ENCODE measurements at regions not wholly inside any gene's neighbourhood (a gene's known extent, or its start where the extent isn't known, plus 50 kb on each side); places are given as distances from the start of the nearest gene placed in this dataset.

DNA sequence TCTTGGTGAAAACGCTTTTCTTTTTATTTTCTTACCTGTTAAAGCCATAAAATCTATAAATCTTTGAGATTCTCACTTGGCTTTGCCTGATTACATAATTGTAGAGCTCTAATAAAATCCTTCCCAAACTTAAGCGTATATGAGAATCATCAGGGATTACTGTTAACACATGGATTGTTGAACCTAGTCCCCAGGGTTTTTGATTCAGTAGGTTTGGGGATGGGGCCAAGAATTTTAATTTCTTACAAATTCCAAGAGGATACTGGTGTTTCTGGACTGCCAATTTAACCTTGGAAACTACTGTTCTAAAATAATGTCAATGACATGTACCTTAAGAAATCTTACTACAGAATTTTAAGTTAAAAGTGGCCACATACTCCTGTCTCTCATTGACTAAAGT lies 694.2 kb downstream of the BRINP3 start:
- Histone ChIP-seq H3K4me3 (no peak overlapping the region), H3K9ac (ENCODE audit: insufficient read depth in 1 of 2, low read length in 2 of 2) (no peak overlapping the region), H3K9me3 (ENCODE audit: control insufficient read depth in 4 of 4, insufficient read depth in 3 of 4, low read length in 3 of 4) (no peaks in the 10 kb centered on the region), H3K36me3 (ENCODE audit: control insufficient read depth in 4 of 4, insufficient read depth in 4 of 4, low read length in 4 of 4) (no peaks in the 10 kb centered on the region), H3K4me1 (ENCODE audit: control insufficient read depth in 5 of 5, insufficient read depth in 5 of 5, low read length in 5 of 5) (no peaks in the 10 kb centered on the region), H3K27me3 (ENCODE audit: control insufficient read depth in 3 of 3, insufficient read depth in 3 of 3, low read length in 2 of 3) (no peaks in the 10 kb centered on the region), H3K27ac (ENCODE audit: low read depth in 1 of 2, low read length in 1 of 2) (no peak overlapping the region)
- ATAC-seq (ENCODE audit: insufficient read depth, low FRiP score) (no peak), DNase-seq (no peak)
- TF ChIP-seq, protein P1, sequence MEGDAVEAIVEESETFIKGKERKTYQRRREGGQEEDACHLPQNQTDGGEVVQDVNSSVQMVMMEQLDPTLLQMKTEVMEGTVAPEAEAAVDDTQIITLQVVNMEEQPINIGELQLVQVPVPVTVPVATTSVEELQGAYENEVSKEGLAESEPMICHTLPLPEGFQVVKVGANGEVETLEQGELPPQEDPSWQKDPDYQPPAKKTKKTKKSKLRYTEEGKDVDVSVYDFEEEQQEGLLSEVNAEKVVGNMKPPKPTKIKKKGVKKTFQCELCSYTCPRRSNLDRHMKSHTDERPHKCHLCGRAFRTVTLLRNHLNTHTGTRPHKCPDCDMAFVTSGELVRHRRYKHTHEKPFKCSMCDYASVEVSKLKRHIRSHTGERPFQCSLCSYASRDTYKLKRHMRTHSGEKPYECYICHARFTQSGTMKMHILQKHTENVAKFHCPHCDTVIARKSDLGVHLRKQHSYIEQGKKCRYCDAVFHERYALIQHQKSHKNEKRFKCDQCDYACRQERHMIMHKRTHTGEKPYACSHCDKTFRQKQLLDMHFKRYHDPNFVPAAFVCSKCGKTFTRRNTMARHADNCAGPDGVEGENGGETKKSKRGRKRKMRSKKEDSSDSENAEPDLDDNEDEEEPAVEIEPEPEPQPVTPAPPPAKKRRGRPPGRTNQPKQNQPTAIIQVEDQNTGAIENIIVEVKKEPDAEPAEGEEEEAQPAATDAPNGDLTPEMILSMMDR (IDR thresholded peaks at IDR 0.05; ENCODE audit: control extremely low read depth, extremely low read depth), result no peak
- 67 to 68% methylated on average over 2 of the region's 2 CpGs for WGBS, 2 donors

DNA sequence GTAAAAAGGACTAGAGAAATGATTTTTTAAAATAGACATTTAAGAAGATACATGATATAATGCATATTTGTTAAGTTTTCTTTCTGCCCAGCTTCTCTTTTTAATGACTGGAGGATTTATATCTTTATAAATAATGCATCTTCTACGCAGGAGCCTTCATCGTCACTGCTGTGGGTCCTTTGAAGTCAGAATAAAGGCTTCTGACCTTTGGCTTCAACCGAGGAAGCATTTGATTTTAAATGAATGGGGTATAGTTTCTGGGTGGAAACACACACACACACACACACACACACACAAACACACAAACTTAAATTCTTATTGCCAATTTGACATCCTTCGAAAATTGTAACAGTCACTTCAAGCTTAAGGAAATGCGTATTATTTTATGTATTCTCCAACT lies 690.9 kb downstream of the BRINP3 start:
- ATAC-seq (ENCODE audit: insufficient read depth, low FRiP score) (no peak), DNase-seq (no peak)
- 51 to 67% methylated on average over 5 of the region's 5 CpGs for WGBS, 2 donors
- no peak overlapping the region for H3K4me3 ChIP-seq
- no peak overlapping the region for H3K9ac ChIP-seq (ENCODE audit: insufficient read depth in 1 of 2, low read length in 2 of 2)
- H3K27me3 ChIP-seq (ENCODE audit: control insufficient read depth in 3 of 3, insufficient read depth in 3 of 3, low read length in 2 of 3), result no peaks in the 10 kb centered on the region
- H3K36me3 ChIP-seq (ENCODE audit: control insufficient read depth in 4 of 4, insufficient read depth in 4 of 4, low read length in 4 of 4), result no peaks in the 10 kb centered on the region
- TF ChIP-seq, protein P1 (IDR thresholded peaks at IDR 0.05; ENCODE audit: control extremely low read depth, extremely low read depth), result no peak
- H3K4me1 ChIP-seq (ENCODE audit: control insufficient read depth in 5 of 5, insufficient read depth in 5 of 5, low read length in 5 of 5), result no peaks in the 10 kb centered on the region
- H3K27ac ChIP-seq (ENCODE audit: low read depth in 1 of 2, low read length in 1 of 2), result no peak overlapping the region
- H3K9me3 ChIP-seq (ENCODE audit: control insufficient read depth in 4 of 4, insufficient read depth in 3 of 4, low read length in 3 of 4), result no peaks in the 10 kb centered on the region

DNA sequence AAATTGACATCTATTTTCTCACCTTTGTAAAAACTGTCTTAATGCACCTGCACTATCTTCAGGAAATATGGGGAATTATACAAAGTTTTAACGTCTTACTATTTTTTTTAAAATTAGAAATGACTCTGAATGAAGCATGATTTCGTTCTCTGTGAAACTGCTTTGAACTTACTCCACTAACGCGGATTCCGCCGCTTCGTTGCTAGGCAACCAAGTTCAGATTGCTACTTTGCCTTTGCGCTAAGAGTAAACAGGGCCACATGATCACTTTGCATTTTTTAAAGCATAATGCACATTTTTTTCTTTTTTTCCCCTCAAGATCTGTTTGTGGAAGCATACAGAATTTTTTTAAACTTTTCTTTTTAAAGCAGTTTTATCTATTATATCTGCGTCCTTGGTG lies 690.5 kb downstream of the BRINP3 start:
- Histone ChIP-seq H3K36me3 (ENCODE audit: control insufficient read depth in 4 of 4, insufficient read depth in 4 of 4, low read length in 4 of 4) (no peaks in the 10 kb centered on the region), H3K27me3 (ENCODE audit: control insufficient read depth in 3 of 3, insufficient read depth in 3 of 3, low read length in 2 of 3) (no peaks in the 10 kb centered on the region), H3K4me3 (no peak overlapping the region), H3K9me3 (ENCODE audit: control insufficient read depth in 4 of 4, insufficient read depth in 3 of 4, low read length in 3 of 4) (no peaks in the 10 kb centered on the region), H3K9ac (ENCODE audit: insufficient read depth in 1 of 2, low read length in 2 of 2) (no peak overlapping the region), H3K27ac (ENCODE audit: low read depth in 1 of 2, low read length in 1 of 2) (no peak overlapping the region), H3K4me1 (ENCODE audit: control insufficient read depth in 5 of 5, insufficient read depth in 5 of 5, low read length in 5 of 5) (no peaks in the 10 kb centered on the region)
- ATAC-seq (ENCODE audit: insufficient read depth, low FRiP score) (no peak), DNase-seq (peak; percentile 77 to 81 (median 77))
- WGBS, 2 donors, result 58 to 59% methylated on average over 9 of the region's 9 CpGs
- TF ChIP-seq, protein P1 (IDR thresholded peaks at IDR 0.05; ENCODE audit: control extremely low read depth, extremely low read depth), result no peak

DNA sequence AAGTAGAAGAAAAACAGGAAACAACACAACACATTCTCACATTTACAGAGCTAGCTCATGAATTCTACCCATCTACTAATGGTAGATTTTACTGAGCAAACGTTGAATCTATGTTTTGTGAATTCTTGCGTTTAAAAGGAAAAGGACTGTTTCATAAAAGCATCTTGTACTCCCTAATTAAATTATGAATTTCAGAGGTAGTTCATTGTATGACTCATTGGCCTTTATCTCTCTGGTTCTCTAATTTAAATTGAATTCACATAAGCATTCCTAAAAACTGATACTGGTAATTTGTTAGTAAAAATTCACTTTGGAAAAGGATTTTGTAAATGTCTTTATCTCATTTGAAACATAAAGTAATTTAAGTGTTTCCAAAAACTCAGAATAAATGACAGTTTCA lies 687.3 kb downstream of the BRINP3 start:
- Histone ChIP-seq H3K36me3 (ENCODE audit: control insufficient read depth in 4 of 4, insufficient read depth in 4 of 4, low read length in 4 of 4) (no peaks in the 10 kb centered on the region), H3K4me1 (ENCODE audit: control insufficient read depth in 5 of 5, insufficient read depth in 5 of 5, low read length in 5 of 5) (no peaks in the 10 kb centered on the region), H3K9ac (ENCODE audit: insufficient read depth in 1 of 2, low read length in 2 of 2) (no peak overlapping the region), H3K4me3 (no peak overlapping the region), H3K27ac (ENCODE audit: low read depth in 1 of 2, low read length in 1 of 2) (no peak overlapping the region), H3K27me3 (ENCODE audit: control insufficient read depth in 3 of 3, insufficient read depth in 3 of 3, low read length in 2 of 3) (no peaks in the 10 kb centered on the region), H3K9me3 (ENCODE audit: control insufficient read depth in 4 of 4, insufficient read depth in 3 of 4, low read length in 3 of 4) (no peaks in the 10 kb centered on the region)
- DNase-seq (no peak), ATAC-seq (ENCODE audit: insufficient read depth, low FRiP score) (no peak)
- 82 to 84% methylated on average over 2 of the region's 2 CpGs for WGBS, 2 donors
- TF ChIP-seq, protein P1 (IDR thresholded peaks at IDR 0.05; ENCODE audit: control extremely low read depth, extremely low read depth), result no peak
